OCI-LY3 (cell line): ENCODE measurements at regions not wholly inside any gene's neighbourhood (a gene's known extent, or its start where the extent isn't known, plus 50 kb on each side); places are given as distances from the start of the nearest gene placed in this dataset.

Experiments
- H2AFZ ChIP-seq: fragments of 200-600, 300-600 bp; shearing (Covaris generic); 2 replicates; pipeline ENCODE4 v1.6.0; 2014; ENCODE audit warnings: antibody characterized with exemption, low read depth, low read length
- H3K27ac ChIP-seq: fragments of 200-600, 300-600 bp; sonication (generic); 2 replicates; pipeline ENCODE4 v1.5.1; 2014; ENCODE audit warnings: mild to moderate bottlenecking, low read length, moderate library complexity, mixed read lengths
- H3K27me3 ChIP-seq: fragments of 200-600, 300-600 bp; sonication (generic); 2 replicates; pipeline ENCODE4 v1.6.1; 2014; ENCODE audit warnings: low read depth, low read length, mixed read lengths
- H3K36me3 ChIP-seq: fragments of 200-600, 300-600 bp; sonication (generic); replicated peaks from 2 replicates; pipeline ENCODE3; 2014; ENCODE audit warnings: low read depth, low read length, mixed read lengths
- H3K4me1 ChIP-seq: fragments of 300-600, 200-600 bp; sonication (generic); 2 replicates; pipeline ENCODE4 v1.6.1; 2014; ENCODE audit warnings: low read length, mixed read lengths
- H3K4me2 ChIP-seq: fragments of 200-600, 300-600 bp; sonication (generic); 2 replicates; pipeline ENCODE4 v1.6.1; 2014; ENCODE audit warnings: low read length, mixed read lengths
- H3K4me3 ChIP-seq: fragments of 300-600, 200-600 bp; sonication (generic); 2 replicates; pipeline ENCODE4 v1.5.1; 2014; ENCODE audit warnings: antibody characterized with exemption, mild to moderate bottlenecking, low read length, moderate library complexity
- H3K79me2 ChIP-seq: fragments of 300-600, 200-600 bp; shearing (Covaris generic); 2 replicates; pipeline ENCODE4 v1.6.1; 2014; ENCODE audit warnings: mild to moderate bottlenecking, low read length, mixed read lengths
- H3K9ac ChIP-seq: fragments of 300-600, 200-600 bp; shearing (Covaris generic); 2 replicates; pipeline ENCODE4 v1.6.0; 2014; ENCODE audit warnings: mild to moderate bottlenecking, low read length, moderate library complexity
- H3K9me3 ChIP-seq: fragments of 200-600, 300-600 bp; shearing (Covaris generic); 2 replicates; pipeline ENCODE4 v1.6.1; 2014; ENCODE audit warnings: low read length, mixed read lengths; ENCODE audit not compliant: insufficient read depth
- H4K20me1 ChIP-seq: fragments of 200-600, 300-600 bp; sonication (generic); 2 replicates; pipeline ENCODE4 v1.6.1; 2016; ENCODE audit warnings: low read length, mixed read lengths; ENCODE audit not compliant: insufficient read depth
- EZH2phosphoT487 ChIP-seq: fragments of 200-600 bp; shearing (Covaris generic); IDR thresholded peaks from 2 replicates; pipeline ENCODE4 v1.6.1; 2018; ENCODE audit warnings: antibody characterized with exemption, mixed run types, low read depth
- TF ChIP-seq, protein P1 (sequence below): fragments of 200-600, 300-600 bp; sonication (generic); IDR thresholded peaks from 2 replicates; pipeline ENCODE4 v1.5.1; 2014; ENCODE audit warnings: antibody characterized with exemption, low read length, low read depth

DNA sequence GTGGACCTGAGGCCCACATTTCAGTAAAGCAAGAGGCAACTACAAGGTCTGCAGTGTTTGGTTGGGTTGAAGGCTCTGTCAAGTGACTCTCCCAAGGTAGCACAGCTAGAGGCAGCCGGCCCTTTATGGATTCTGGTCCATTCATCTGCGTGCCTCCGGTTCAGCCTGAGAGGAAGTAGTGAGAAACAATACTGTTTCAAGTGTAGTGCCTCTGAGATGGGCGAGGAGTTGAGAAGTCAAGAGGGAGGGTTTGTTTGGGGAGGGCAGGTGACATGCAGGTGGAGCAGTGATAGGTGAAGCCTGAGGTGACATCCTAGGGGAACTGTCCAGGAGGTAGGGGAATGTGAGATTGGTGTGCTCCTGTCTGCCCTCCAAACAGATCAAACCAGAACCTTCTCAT lies 933.5 kb downstream of the VRK1 start:
- H3K9me3 ChIP-seq: no peaks in the 10 kb centered on the region
- no peak overlapping the region for H2AFZ ChIP-seq
- no peak for TF ChIP-seq EZH2phosphoT487
- TF ChIP-seq, protein P1, sequence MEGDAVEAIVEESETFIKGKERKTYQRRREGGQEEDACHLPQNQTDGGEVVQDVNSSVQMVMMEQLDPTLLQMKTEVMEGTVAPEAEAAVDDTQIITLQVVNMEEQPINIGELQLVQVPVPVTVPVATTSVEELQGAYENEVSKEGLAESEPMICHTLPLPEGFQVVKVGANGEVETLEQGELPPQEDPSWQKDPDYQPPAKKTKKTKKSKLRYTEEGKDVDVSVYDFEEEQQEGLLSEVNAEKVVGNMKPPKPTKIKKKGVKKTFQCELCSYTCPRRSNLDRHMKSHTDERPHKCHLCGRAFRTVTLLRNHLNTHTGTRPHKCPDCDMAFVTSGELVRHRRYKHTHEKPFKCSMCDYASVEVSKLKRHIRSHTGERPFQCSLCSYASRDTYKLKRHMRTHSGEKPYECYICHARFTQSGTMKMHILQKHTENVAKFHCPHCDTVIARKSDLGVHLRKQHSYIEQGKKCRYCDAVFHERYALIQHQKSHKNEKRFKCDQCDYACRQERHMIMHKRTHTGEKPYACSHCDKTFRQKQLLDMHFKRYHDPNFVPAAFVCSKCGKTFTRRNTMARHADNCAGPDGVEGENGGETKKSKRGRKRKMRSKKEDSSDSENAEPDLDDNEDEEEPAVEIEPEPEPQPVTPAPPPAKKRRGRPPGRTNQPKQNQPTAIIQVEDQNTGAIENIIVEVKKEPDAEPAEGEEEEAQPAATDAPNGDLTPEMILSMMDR: no peak
- H4K20me1 ChIP-seq: no peaks in the 10 kb centered on the region
- no peaks in the 10 kb centered on the region for H3K36me3 ChIP-seq
- H3K4me1 ChIP-seq: no peaks in the 10 kb centered on the region
- H3K4me3 ChIP-seq: no peak overlapping the region
- H3K9ac ChIP-seq: no peak overlapping the region
- no peak overlapping the region for H3K27ac ChIP-seq
- peaks cover 18% of the 10 kb centered on the region; the same call in 1 of the 2 replicates for H3K27me3 ChIP-seq
- no peaks in the 10 kb centered on the region for H3K79me2 ChIP-seq
- H3K4me2 ChIP-seq: no peak overlapping the region

DNA sequence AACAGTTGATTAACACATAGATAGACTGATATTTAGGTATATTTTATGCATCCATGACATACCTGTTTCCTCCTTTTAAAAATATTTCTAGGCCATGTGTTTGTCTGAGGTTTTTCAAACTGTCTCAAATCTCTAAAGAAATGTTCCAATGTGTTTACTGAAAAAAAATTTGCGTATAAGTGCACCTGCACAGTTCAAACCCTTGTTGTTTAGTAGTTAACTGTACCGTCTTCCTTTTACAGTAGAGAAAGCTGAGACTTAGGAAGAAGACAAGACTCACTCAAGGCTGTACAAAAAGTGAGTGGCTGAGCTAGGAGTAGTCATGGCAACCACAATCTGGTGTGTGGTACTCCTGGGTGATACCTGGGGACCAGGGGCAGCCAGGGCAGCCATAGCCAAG lies 934.6 kb downstream of the VRK1 start:
- no peak overlapping the region for H2AFZ ChIP-seq
- TF ChIP-seq EZH2phosphoT487: no peak
- TF ChIP-seq, protein P1: no peak

DNA sequence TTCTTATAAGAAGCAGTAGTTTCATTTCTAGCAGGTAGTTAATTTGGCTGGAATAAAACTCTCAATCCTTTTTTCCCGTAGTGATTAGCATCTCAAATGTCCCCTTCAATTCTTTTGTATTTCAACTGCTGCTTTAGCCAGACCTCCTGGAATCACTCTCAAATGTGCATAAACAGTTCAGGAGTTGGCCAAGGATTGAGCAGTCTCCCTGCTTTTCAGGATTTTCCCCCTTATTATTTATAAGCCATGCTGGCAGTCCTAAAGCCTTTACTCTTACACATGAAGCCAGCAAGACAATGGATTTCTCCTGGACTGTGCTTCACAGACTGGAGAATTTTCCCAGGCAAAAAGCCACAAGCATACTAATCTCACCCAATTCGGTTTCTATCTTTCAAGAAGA lies 950.1 kb downstream of the VRK1 start:
- no peak overlapping the region for H3K9ac ChIP-seq
- no peak overlapping the region for H3K4me3 ChIP-seq
- no peaks in the 10 kb centered on the region for H3K4me1 ChIP-seq
- no peak overlapping the region for H3K4me2 ChIP-seq
- no peaks in the 10 kb centered on the region for H3K36me3 ChIP-seq
- H3K9me3 ChIP-seq: no peaks in the 10 kb centered on the region
- no peaks in the 10 kb centered on the region for H4K20me1 ChIP-seq
- peaks cover 7% of the 10 kb centered on the region; the same call in 1 of the 2 replicates for H3K27me3 ChIP-seq
- H2AFZ ChIP-seq: no peak overlapping the region
- no peak for TF ChIP-seq EZH2phosphoT487
- TF ChIP-seq, protein P1: no peak
- no peak overlapping the region for H3K27ac ChIP-seq
- H3K79me2 ChIP-seq: no peaks in the 10 kb centered on the region

More for the DNA sequence above, 934.6 kb downstream of the VRK1 start:
- Histone ChIP-seq H3K9me3 (no peaks in the 10 kb centered on the region), H3K9ac (no peak overlapping the region), H3K27me3 (peaks cover 11% of the 10 kb centered on the region; the same call in 1 of the 2 replicates), H3K4me1 (no peaks in the 10 kb centered on the region), H3K4me2 (no peak overlapping the region), H3K4me3 (no peak overlapping the region), H4K20me1 (no peaks in the 10 kb centered on the region), H3K27ac (no peak overlapping the region), H3K79me2 (no peaks in the 10 kb centered on the region), H3K36me3 (no peaks in the 10 kb centered on the region)

DNA sequence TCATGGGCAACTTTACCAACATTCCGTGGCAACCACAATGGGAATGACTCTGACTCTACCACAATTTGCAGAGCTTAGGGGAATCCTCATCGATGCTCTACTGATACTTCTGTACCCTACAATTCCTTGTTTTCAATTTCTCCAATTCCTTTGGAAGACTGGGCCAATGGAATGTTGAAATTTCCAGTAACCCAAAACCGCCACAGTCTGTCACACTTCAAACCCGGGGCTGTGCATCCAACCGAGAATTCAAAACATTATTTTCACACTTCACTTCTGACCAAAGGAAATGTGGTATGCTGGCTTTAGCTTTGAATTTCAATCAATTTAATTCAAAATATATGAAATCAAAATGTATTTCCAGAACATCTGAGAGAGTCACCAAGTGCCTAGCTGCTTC lies 951.4 kb downstream of the VRK1 start:
- H3K27ac ChIP-seq: no peak overlapping the region
- no peak overlapping the region for H3K4me2 ChIP-seq
- H3K36me3 ChIP-seq: no peaks in the 10 kb centered on the region
- peaks cover 7% of the 10 kb centered on the region; the same call in 1 of the 2 replicates for H3K27me3 ChIP-seq
- no peak overlapping the region for H3K9ac ChIP-seq
- H3K9me3 ChIP-seq: no peaks in the 10 kb centered on the region
- no peaks in the 10 kb centered on the region for H4K20me1 ChIP-seq
- no peak overlapping the region for H3K4me3 ChIP-seq
- H3K4me1 ChIP-seq: no peaks in the 10 kb centered on the region
- H3K79me2 ChIP-seq: no peaks in the 10 kb centered on the region
- TF ChIP-seq, protein P1: no peak
- TF ChIP-seq EZH2phosphoT487: no peak
- H2AFZ ChIP-seq: no peak overlapping the region
